Ishikawa (cell line): ENCODE measurements at regions not wholly inside any gene's neighbourhood (a gene's known extent, or its start where the extent isn't known, plus 50 kb on each side); places are given as distances from the start of the nearest gene placed in this dataset.

Experiments used
- EP300 ChIP-seq: IDR thresholded peaks from 2 replicates; pipeline ENCODE4 v1.6.1; 2012; ENCODE audit warnings: borderline replicate concordance
- TAF1 ChIP-seq: IDR thresholded peaks from 2 replicates; pipeline ENCODE4 v1.6.1; 2012; ENCODE audit warnings: low read depth, mild to moderate bottlenecking

DNA sequence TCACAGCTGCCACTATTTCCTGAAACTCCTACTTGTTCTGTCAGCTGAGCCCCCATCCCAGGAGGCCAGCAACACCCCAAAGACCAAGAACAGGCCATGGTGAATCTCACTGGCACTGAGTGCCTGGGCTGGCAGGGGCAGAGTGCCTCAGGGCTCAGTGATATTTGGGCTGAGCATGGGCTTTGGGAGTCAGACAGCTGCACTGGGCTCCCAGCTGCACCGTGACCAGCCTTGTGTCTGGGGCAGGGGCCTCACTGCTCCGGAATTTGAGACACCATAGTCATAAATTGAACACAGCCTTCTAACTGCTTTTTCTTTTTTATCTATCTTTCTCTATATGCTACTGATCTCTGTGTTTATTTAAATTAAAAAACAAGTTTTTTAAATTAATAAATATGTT is 1744.2 kb downstream of the TP53TG3F start:
- TF ChIP-seq TAF1 (no peak), EP300 (no peak)
